Activated CD8-positive, alpha-beta memory T cell treated with anti-CD3 and anti-CD28 coated beads, Interleukin-2, amount 10 ng/mL, durations not matched to agents 7 days and 5 days (primary cell): ENCODE measurements at regions not wholly inside any gene's neighbourhood (a gene's known extent, or its start where the extent isn't known, plus 50 kb on each side); places are given as distances from the start of the nearest gene placed in this dataset.
"Not testable (repeated sequence)": the region's sequence is repeated elsewhere in the genome, so short reads cannot be mapped to it uniquely, and the experiment has no call there.

Experiments used
- ATAC-seq: fragments of 150-1000 bp; cut with Tn5 transposase; one replicate; pipeline ENCODE4 v1.10.0; 2021; ENCODE audit warnings: moderate library complexity
- CTCF ChIA-PET: fragments of 350-600 bp; sonication (Branson Sonifier 250); formaldehyde crosslinking; loops from one replicate; lab custom pipeline; 2021; ENCODE audit warnings: antibody characterized with exemption; lab: Charles Lee
- DNase-seq: peaks from one replicate; pipeline ENCODE4 v3.0.0-alpha.2; 2020
- H3K27ac Mint-ChIP-seq: one replicate; pipeline ENCODE4 v1.8.0; 2021; ENCODE audit warnings: mild to moderate bottlenecking, mixed read lengths
- H3K27me3 Mint-ChIP-seq: one replicate; pipeline ENCODE4 v1.8.0; 2021; ENCODE audit warnings: mixed read lengths
- H3K36me3 Mint-ChIP-seq: one replicate; pipeline ENCODE4 v1.8.0; 2021; ENCODE audit warnings: mild to moderate bottlenecking, mixed read lengths
- H3K4me1 Mint-ChIP-seq: one replicate; pipeline ENCODE4 v1.8.0; 2021; ENCODE audit warnings: mixed read lengths
- H3K4me3 Mint-ChIP-seq: one replicate; pipeline ENCODE4 v1.8.0; 2021; ENCODE audit warnings: mild to moderate bottlenecking, moderate library complexity, mixed read lengths
- H3K9me3 Mint-ChIP-seq: one replicate; pipeline ENCODE4 v1.8.0; 2022; ENCODE audit warnings: low read depth, mixed read lengths

DNA sequence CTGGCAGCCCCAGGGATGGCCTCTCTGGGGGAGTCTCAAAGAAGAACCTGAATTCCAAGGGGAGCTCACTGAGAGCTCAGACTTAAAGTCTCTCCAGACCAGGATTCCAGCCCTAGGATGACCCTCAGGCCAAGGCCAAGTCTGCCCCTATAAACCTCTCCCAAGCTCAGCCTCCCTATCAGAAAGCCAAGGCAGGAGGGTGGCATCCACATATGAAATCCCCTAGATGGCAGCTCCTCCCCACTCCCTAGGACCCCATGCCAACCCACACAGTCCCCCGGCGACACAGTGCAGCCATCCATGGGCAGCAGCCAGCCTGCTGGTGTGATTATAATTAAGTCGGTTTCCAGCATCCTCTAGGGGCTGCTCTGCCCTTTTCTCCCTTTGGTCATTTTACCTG is 269.9 kb downstream of the CDK5RAP2 start:
- Mint-ChIP-seq H3K27me3 (peaks cover 7% of the 10 kb centered on the region), H3K9me3 (no peaks in the 10 kb centered on the region), H3K27ac (no peak overlapping the region), H3K36me3 (no peaks in the 10 kb centered on the region), H3K4me3 (no peak overlapping the region), H3K4me1 (no peaks in the 10 kb centered on the region)
- ATAC-seq (no peak), DNase-seq (no peak)
- CTCF ChIA-PET = no interaction called here

DNA sequence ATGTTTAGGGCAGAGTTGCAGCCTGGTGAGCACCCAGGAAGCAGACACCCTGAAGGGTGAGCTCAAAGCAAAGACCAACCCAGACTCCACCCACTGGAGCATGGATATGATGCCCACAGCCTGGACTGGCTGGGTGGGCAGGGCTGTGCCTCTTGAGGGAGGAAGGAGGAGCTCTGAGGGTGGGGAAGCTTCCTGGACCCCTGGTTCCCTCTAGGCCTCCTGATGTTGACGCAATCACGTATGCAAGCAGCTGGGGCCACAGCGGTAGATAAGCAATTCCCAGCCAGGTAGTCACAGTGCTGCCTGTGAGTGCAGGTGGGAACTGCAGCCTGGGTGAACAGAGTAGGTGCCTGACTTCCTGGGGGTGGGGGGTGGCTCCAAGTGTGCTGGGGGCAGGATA is 271.5 kb downstream of the CDK5RAP2 start:
- DNase-seq (no peak), ATAC-seq (no peak)
- Mint-ChIP-seq H3K27me3 (peaks cover 7% of the 10 kb centered on the region), H3K4me1 (no peaks in the 10 kb centered on the region), H3K9me3 (no peaks in the 10 kb centered on the region), H3K36me3 (no peaks in the 10 kb centered on the region), H3K27ac (no peak overlapping the region), H3K4me3 (no peak overlapping the region)
- CTCF ChIA-PET = no interaction called here

- DNase-seq (no peak), ATAC-seq (no peak)
- CTCF ChIA-PET = no interaction called here
- H3K9me3 Mint-ChIP-seq = no peaks in the 10 kb centered on the region
- no peaks in the 10 kb centered on the region for H3K36me3 Mint-ChIP-seq
- no peaks in the 10 kb centered on the region for H3K4me1 Mint-ChIP-seq
- H3K4me3 Mint-ChIP-seq = no peak overlapping the region
- peaks cover 7% of the 10 kb centered on the region for H3K27me3 Mint-ChIP-seq
- no peak overlapping the region for H3K27ac Mint-ChIP-seq
Observed at GRCh38 chr9:120307599-120307998, 272.4 kb downstream of the CDK5RAP2 start.

- ATAC-seq = no peak
- no peaks in the 10 kb centered on the region for H3K36me3 Mint-ChIP-seq
- peaks cover 6% of the 10 kb centered on the region for H3K27me3 Mint-ChIP-seq
- DNase-seq = no peak
- no peaks in the 10 kb centered on the region for H3K9me3 Mint-ChIP-seq
- CTCF ChIA-PET = no interaction called here
- H3K4me3 Mint-ChIP-seq = no peak overlapping the region
- H3K27ac Mint-ChIP-seq = no peak overlapping the region
- no peaks in the 10 kb centered on the region for H3K4me1 Mint-ChIP-seq
Observed at GRCh38 chr9:120306561-120306960, 273.4 kb downstream of the CDK5RAP2 start.

GRCh38 chr9:120306088-120306487 is 273.9 kb downstream of the CDK5RAP2 start:
- Mint-ChIP-seq H3K27me3 (peaks cover 4% of the 10 kb centered on the region), H3K4me1 (no peaks in the 10 kb centered on the region), H3K9me3 (no peaks in the 10 kb centered on the region), H3K4me3 (no peak overlapping the region), H3K36me3 (no peaks in the 10 kb centered on the region), H3K27ac (no peak overlapping the region)
- CTCF ChIA-PET = no interaction called here
- no peak for DNase-seq
- no peak for ATAC-seq

- H3K4me3 Mint-ChIP-seq, CTCF ChIA-PET, H3K4me1 Mint-ChIP-seq, ATAC-seq, H3K27ac Mint-ChIP-seq, H3K27me3 Mint-ChIP-seq, H3K9me3 Mint-ChIP-seq, DNase-seq, H3K36me3 Mint-ChIP-seq: not testable (repeated sequence)
Observed at GRCh38 chr9:120304896-120305295, 275.1 kb downstream of the CDK5RAP2 start.

DNA sequence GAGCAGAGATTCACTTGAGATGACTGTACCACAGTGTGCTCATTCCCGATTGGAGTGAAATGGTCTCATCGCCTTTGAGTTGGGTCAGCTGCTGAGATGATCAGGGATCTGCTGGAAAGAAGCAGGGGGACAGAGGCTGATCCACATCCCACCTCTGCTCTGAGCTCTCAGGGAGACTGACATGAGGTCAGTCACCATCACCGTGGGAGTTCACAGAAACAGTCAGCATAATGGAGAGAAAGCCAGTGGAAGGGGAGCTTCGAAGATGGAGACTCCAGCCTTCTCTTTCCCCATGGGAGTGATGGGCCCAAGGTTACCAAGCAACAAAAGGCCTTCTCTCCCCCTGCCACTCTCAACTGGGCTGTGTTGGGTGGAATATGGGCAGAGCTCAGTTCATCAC is 276.4 kb downstream of the CDK5RAP2 start:
- no peaks in the 10 kb centered on the region for H3K4me1 Mint-ChIP-seq
- peaks cover 4% of the 10 kb centered on the region for H3K27me3 Mint-ChIP-seq
- H3K36me3 Mint-ChIP-seq = no peaks in the 10 kb centered on the region
- no peak for ATAC-seq
- CTCF ChIA-PET = no interaction called here
- no peak overlapping the region for H3K4me3 Mint-ChIP-seq
- H3K9me3 Mint-ChIP-seq = no peaks in the 10 kb centered on the region
- H3K27ac Mint-ChIP-seq = no peak overlapping the region
- DNase-seq = no peak

DNA sequence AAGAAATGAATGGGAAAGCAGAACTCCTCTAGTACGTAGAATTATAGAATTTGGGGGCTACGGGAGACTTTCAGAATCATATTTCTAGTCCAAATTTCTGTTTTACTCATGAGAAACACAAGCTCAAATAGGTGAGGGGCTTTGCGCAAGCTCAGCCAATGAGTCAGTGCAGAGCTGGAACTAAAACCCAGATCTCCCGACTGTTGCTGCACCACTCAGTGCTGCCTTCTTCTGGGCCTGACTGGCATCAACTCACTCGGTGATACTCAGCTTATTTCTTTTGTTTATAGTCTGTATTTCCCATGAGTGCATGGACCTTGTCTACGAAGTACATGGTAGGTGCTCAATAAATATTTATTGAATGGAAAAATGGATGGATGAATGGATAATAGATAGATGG is 280.2 kb downstream of the CDK5RAP2 start:
- peaks cover 5% of the 10 kb centered on the region for H3K27me3 Mint-ChIP-seq
- DNase-seq (no peak), ATAC-seq (no peak)
- no peaks in the 10 kb centered on the region for H3K9me3 Mint-ChIP-seq
- CTCF ChIA-PET = no interaction called here
- no peaks in the 10 kb centered on the region for H3K36me3 Mint-ChIP-seq
- H3K4me1 Mint-ChIP-seq = no peaks in the 10 kb centered on the region
- H3K27ac Mint-ChIP-seq = no peak overlapping the region
- H3K4me3 Mint-ChIP-seq = no peak overlapping the region

DNA sequence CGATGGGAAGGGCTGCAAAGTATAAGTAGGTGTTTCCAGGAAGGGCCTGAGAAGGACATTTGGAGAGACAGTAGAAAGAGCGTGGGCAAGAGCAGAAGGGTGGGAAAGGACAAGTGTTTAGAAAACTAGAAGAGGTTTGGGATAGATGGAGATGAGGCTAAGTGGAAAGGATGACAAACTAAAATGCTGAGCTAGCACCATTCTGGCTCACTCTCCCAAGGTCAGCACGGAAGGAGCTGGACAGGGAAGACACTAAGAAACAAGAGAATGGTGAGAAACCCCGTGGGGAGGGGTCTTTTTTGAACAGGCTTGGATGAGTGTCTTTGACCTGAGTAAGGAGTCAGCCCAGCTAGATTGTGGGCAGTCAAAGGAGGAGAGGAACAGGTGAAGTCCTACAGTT is 286.0 kb downstream of the CDK5RAP2 start:
- no peak for DNase-seq
- no peaks in the 10 kb centered on the region for H3K36me3 Mint-ChIP-seq
- H3K27ac Mint-ChIP-seq = no peak overlapping the region
- no peak overlapping the region for H3K4me3 Mint-ChIP-seq
- no peaks in the 10 kb centered on the region for H3K4me1 Mint-ChIP-seq
- peaks cover 5% of the 10 kb centered on the region for H3K27me3 Mint-ChIP-seq
- CTCF ChIA-PET = no interaction called here
- ATAC-seq = no peak
- H3K9me3 Mint-ChIP-seq = no peaks in the 10 kb centered on the region

- DNase-seq (no peak), ATAC-seq (no peak)
- H3K9me3 Mint-ChIP-seq = no peaks in the 10 kb centered on the region
- CTCF ChIA-PET = no interaction called here
- H3K4me3 Mint-ChIP-seq = no peak overlapping the region
- peaks cover 5% of the 10 kb centered on the region for H3K27me3 Mint-ChIP-seq
- H3K4me1 Mint-ChIP-seq = no peaks in the 10 kb centered on the region
- no peaks in the 10 kb centered on the region for H3K36me3 Mint-ChIP-seq
- H3K27ac Mint-ChIP-seq = no peak overlapping the region
Observed at GRCh38 chr9:120292606-120293005, 287.4 kb downstream of the CDK5RAP2 start.

DNA sequence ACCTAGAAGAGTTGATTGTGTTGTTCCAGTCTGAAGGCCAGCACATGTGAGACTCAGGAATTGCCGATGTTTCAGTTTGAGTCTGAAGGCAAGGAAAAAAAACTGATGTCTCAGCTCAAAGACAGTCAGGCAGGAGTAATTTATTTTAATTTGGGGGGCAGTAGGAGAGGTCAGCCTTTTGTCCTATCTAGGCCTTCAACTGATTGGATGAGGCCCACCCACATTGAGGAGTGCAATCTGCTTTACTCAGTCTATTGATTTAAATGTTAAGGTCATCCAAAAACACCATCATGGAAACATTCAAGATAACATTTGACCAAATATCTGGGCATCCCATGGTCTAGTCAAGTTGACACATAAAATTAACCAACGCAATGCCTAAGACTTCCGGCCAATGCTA is 288.9 kb downstream of the CDK5RAP2 start:
- no peaks in the 10 kb centered on the region for H3K4me1 Mint-ChIP-seq
- H3K36me3 Mint-ChIP-seq = no peaks in the 10 kb centered on the region
- ATAC-seq = no peak
- no peak for DNase-seq
- CTCF ChIA-PET = no interaction called here
- no peak overlapping the region for H3K27ac Mint-ChIP-seq
- H3K9me3 Mint-ChIP-seq = no peaks in the 10 kb centered on the region
- H3K27me3 Mint-ChIP-seq = peaks cover 2% of the 10 kb centered on the region
- H3K4me3 Mint-ChIP-seq = no peak overlapping the region

DNA sequence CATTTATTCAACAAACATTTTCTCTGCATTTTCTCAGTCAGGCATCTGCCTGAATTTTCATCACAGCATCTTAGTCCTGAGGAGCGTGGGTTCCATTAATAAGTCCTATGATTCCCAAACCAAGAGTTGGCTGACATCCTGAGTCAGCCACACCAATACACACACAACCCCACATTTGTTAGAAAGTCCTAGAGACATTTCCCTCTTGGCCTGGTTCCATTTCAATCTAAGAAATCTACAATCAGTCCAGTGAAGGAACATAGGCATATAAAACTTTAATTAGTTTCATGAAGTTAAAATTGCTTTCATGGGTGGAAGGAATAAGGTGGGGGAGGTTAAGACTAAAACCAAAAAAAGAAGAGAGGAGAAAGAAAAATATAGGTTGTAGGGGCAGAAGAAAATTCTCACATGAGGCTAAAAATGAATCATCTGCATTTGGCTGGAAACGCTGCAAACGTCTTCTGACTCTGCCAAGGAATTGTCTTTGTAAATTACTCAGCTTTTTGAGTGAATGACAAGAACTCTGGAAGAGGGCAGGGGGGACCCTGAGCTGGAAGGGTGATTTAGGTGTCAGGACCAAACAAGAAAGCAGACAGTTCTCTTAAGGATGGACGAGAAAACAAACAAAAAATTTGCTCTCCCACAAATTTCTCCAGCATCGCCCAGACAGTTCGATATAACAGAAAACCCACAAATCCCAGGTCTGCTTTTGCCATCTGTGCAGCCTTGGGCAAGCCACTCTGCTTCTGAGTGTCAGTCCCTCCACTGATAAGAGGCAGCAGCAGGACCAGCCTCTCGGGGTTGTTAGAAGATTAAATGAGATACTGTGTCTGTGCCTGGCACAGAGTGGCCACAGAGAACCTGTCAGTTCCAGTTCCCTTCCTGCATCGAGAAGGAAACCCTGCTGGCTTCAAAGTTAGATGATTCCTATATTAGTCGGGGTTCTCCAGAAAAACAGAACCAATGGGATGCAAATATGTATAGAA is 289.7 kb downstream of the CDK5RAP2 start:
- CTCF ChIA-PET = no interaction called here
- Mint-ChIP-seq H3K4me3 (no peak overlapping the region), H3K36me3 (no peaks in the 10 kb centered on the region), H3K9me3 (no peaks in the 10 kb centered on the region), H3K27me3 (no peaks in the 10 kb centered on the region), H3K27ac (no peak overlapping the region), H3K4me1 (no peaks in the 10 kb centered on the region)
- DNase-seq (no peak), ATAC-seq (no peak)

DNA sequence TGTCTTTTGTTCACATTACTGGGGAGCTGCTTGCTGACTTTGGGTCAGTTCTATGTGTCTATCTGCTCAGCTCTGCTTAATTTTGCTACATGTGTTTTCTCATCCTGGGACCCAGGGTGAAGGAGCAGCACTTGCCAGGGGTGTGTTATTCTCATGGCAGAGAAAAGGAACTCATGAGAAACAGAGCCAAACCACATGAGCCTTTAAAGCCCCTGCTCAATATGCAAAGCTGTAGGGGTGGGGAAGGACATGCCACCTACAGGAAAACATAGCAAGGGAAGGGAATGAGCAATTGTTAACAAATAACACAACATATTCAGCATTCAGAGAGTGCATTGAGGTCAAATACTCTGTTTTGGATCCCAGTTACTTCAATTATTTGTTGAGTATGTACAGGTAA is 290.9 kb downstream of the CDK5RAP2 start:
- Mint-ChIP-seq H3K4me1 (no peaks in the 10 kb centered on the region), H3K36me3 (no peaks in the 10 kb centered on the region), H3K4me3 (no peak overlapping the region), H3K27ac (no peak overlapping the region), H3K9me3 (no peaks in the 10 kb centered on the region), H3K27me3 (no peaks in the 10 kb centered on the region)
- ATAC-seq = no peak
- CTCF ChIA-PET = no interaction called here
- no peak for DNase-seq

DNA sequence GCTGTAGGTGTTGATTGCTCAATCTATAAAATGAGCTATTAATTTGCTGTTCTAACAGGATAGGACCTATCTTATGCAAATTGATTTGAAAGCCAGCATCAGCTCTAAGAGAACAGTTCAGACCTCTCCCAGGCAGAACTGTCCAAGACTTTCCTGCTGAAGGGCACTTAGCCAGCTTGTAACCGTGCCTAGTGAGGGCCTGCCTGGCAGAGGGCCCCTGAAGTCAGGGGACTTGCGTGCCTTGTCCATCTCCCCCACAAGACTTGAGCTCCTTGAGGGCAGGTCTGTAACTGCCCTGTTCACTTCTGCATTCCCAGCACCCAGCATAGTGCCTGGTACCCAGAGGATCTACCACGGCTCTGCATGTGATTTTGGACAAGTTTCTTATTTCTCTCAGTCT is 293.4 kb downstream of the CDK5RAP2 start:
- Mint-ChIP-seq H3K9me3 (no peaks in the 10 kb centered on the region), H3K27me3 (peaks cover 4% of the 10 kb centered on the region), H3K4me1 (peaks cover 2% of the 10 kb centered on the region), H3K36me3 (no peaks in the 10 kb centered on the region), H3K27ac (no peak overlapping the region), H3K4me3 (no peak overlapping the region)
- CTCF ChIA-PET = no interaction called here
- ATAC-seq (no peak), DNase-seq (no peak)
